ENCODE measurements at regions not wholly inside any gene's neighbourhood (a gene's known extent, or its start where the extent isn't known, plus 50 kb on each side); places are given as distances from the start of the nearest gene placed in this dataset.
"Not testable (repeated sequence)": the region's sequence is repeated elsewhere in the genome, so short reads cannot be mapped to it uniquely, and the experiment has no call there.

DNA sequence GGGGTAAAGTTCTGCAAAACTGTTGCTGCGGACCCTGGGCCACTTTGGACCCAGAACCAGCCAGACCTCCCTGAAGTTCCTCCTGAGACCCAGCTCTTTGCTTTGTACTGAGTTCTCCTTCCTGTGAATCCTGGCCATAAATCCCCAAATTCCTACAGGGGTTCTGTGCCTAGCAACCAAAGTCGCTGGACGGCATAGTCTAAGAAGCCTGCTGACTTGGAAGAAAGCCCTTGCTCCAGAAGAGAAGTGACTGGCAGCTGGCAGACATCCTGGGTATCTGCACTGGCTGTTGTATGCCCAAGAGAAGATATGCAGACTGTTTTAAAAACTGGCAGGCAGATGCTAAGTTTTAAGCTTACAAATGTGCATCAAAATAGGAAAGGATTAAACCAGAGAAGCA is 99.9 kb upstream of the SLC24A4 start:
- TF ChIP-seq, protein P1, sequence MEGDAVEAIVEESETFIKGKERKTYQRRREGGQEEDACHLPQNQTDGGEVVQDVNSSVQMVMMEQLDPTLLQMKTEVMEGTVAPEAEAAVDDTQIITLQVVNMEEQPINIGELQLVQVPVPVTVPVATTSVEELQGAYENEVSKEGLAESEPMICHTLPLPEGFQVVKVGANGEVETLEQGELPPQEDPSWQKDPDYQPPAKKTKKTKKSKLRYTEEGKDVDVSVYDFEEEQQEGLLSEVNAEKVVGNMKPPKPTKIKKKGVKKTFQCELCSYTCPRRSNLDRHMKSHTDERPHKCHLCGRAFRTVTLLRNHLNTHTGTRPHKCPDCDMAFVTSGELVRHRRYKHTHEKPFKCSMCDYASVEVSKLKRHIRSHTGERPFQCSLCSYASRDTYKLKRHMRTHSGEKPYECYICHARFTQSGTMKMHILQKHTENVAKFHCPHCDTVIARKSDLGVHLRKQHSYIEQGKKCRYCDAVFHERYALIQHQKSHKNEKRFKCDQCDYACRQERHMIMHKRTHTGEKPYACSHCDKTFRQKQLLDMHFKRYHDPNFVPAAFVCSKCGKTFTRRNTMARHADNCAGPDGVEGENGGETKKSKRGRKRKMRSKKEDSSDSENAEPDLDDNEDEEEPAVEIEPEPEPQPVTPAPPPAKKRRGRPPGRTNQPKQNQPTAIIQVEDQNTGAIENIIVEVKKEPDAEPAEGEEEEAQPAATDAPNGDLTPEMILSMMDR (conservative IDR thresholded peaks at IDR 0.05): no peak
- H3K9me3 Mint-ChIP-seq: no peaks in the 10 kb centered on the region
- no peaks in the 10 kb centered on the region for H3K36me3 Mint-ChIP-seq (ENCODE audit: low read depth)
- H3K4me1 ChIP-seq (ENCODE audit: control insufficient read depth, insufficient read depth, low read length): no peaks in the 10 kb centered on the region
- no peaks in the 10 kb centered on the region for H3K36me3 ChIP-seq (ENCODE audit: control insufficient read depth, insufficient read depth, low read length)
- H3K27me3 Mint-ChIP-seq (ENCODE audit: insufficient read depth): peaks cover 6% of the 10 kb centered on the region
- H3K4me3 ChIP-seq (ENCODE audit: low read length): no peak overlapping the region
- H3K27ac ChIP-seq (ENCODE audit: low read depth, low read length): peak overlapping the region; percentile 58
- H3K4me1 Mint-ChIP-seq: no peaks in the 10 kb centered on the region
- no peak overlapping the region for H3K4me3 Mint-ChIP-seq
- DNase-seq: no peak
- no peaks in the 10 kb centered on the region for H3K9me3 ChIP-seq (ENCODE audit: control insufficient read depth, low read length)
- no peak overlapping the region for H3K9ac ChIP-seq (ENCODE audit: extremely low read depth, low read length, poor library complexity, severe bottlenecking)
- 61 to 83% methylated on average over 3 of the region's 3 CpGs for WGBS, 2 experiments (ENCODE audit: insufficient coverage in 1 of 2, insufficient read length in 1 of 2)
- H3K27ac Mint-ChIP-seq: no peak overlapping the region
- peaks cover 8% of the 10 kb centered on the region for H3K27me3 ChIP-seq (ENCODE audit: control insufficient read depth, insufficient read depth, low read length, poor library complexity, severe bottlenecking)

DNA sequence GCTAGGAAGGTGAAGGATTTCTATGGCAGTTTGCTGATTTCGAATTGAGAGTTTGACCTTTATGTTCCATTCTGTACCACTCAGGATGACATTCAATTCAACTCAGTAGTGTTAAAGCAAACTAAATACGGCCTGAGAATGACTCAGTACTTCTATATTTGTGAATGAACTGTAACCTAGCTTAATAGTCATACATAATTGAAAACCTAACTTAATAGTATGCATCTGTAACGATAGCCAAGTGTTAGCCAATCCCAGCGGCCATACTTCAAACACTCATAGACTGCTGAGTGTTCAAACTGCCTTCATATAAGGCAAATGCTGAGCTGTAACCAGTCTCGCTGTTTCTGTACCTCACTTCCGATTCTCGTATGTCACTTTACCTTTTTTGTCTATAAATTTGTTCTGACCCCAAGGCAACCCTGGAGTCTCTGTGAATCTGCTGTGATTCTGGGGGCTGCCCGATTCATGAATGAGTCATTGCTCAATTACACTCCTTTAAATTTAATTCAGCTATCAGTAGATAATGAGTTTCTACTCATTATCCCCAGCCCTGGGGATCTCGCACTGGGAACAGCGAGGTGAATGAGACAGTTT is 98.5 kb upstream of the SLC24A4 start:
- H3K4me3 Mint-ChIP-seq: no peak overlapping the region
- H3K27ac ChIP-seq (ENCODE audit: low read depth, low read length): no peak overlapping the region
- H3K9me3 Mint-ChIP-seq: no peaks in the 10 kb centered on the region
- no peaks in the 10 kb centered on the region for H3K9me3 ChIP-seq (ENCODE audit: control insufficient read depth, low read length)
- peaks cover 8% of the 10 kb centered on the region for H3K27me3 ChIP-seq (ENCODE audit: control insufficient read depth, insufficient read depth, low read length, poor library complexity, severe bottlenecking)
- no peak for DNase-seq
- TF ChIP-seq, protein P1 (conservative IDR thresholded peaks at IDR 0.05): no peak
- no peaks in the 10 kb centered on the region for H3K4me1 ChIP-seq (ENCODE audit: control insufficient read depth, insufficient read depth, low read length)
- H3K36me3 ChIP-seq (ENCODE audit: control insufficient read depth, insufficient read depth, low read length): no peaks in the 10 kb centered on the region
- H3K9ac ChIP-seq (ENCODE audit: extremely low read depth, low read length, poor library complexity, severe bottlenecking): no peak overlapping the region
- H3K27ac Mint-ChIP-seq: no peak overlapping the region
- H3K36me3 Mint-ChIP-seq (ENCODE audit: low read depth): no peaks in the 10 kb centered on the region
- H3K4me1 Mint-ChIP-seq: no peaks in the 10 kb centered on the region
- no peak overlapping the region for H3K4me3 ChIP-seq (ENCODE audit: low read length)
- 88 to 94% methylated on average over 8 to 9 of the region's 10 CpGs for WGBS, 2 experiments (ENCODE audit: insufficient coverage in 1 of 2, insufficient read length in 1 of 2)
- peaks cover 12% of the 10 kb centered on the region for H3K27me3 Mint-ChIP-seq (ENCODE audit: insufficient read depth)

DNA sequence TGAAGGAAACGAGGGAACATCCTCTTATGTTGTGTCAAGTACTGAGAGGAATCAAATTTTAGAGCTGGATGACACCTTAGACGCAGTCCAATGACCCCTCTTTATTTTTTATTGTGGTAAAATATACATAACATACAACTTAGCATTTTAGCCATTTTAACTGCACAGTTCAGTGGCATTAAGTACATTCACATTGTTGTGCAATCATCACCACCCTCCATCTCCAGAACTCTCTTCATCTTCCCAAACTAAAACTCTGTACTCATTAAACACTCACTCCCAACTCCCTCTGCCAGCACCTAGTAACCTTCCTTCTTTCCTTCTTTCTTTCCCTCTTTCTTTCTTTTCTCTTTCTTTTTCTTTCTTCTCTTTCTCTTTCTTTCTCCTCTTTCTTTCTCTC is 97.2 kb upstream of the SLC24A4 start:
- TF ChIP-seq, protein P1 (conservative IDR thresholded peaks at IDR 0.05): no peak
- no peak for DNase-seq

DNA sequence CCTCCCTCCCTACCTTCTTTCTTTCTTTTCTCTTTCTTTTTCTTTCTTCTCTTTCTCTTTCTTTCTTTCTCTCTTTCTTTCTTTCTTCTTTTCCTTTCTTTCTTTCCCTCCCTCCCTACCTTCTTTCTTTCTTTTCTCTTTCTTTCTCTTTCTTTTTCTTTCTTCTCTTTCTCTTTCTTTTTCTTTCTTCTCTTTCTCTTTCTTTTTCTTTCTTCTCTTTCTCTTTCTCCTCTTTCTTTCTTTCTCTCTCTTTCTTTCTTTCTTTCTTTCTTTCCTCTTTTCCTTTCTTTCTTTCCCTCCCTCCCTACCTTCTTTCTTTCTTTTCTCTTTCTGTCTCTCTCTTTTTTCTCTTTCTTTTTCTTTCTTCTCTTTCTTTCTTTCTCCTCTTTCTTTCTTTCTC is 96.8 kb upstream of the SLC24A4 start:
- peaks cover 20% of the 10 kb centered on the region for H3K27me3 Mint-ChIP-seq (ENCODE audit: insufficient read depth)
- H3K27me3 ChIP-seq (ENCODE audit: control insufficient read depth, insufficient read depth, low read length, poor library complexity, severe bottlenecking); DNase-seq; H3K36me3 ChIP-seq (ENCODE audit: control insufficient read depth, insufficient read depth, low read length); H3K9ac ChIP-seq (ENCODE audit: extremely low read depth, low read length, poor library complexity, severe bottlenecking); H3K27ac Mint-ChIP-seq; H3K4me3 ChIP-seq (ENCODE audit: low read length); H3K27ac ChIP-seq (ENCODE audit: low read depth, low read length); H3K36me3 Mint-ChIP-seq (ENCODE audit: low read depth); H3K9me3 Mint-ChIP-seq; H3K4me3 Mint-ChIP-seq; H3K4me1 ChIP-seq (ENCODE audit: control insufficient read depth, insufficient read depth, low read length); H3K9me3 ChIP-seq (ENCODE audit: control insufficient read depth, low read length); H3K4me1 Mint-ChIP-seq: not testable (repeated sequence)

More for the DNA sequence above, 97.2 kb upstream of the SLC24A4 start:
- H3K4me3 Mint-ChIP-seq: no peak overlapping the region
- Histone ChIP-seq H3K36me3 (ENCODE audit: control insufficient read depth, insufficient read depth, low read length) (no peaks in the 10 kb centered on the region), H3K27ac (ENCODE audit: low read depth, low read length) (no peak overlapping the region), H3K4me1 (ENCODE audit: control insufficient read depth, insufficient read depth, low read length) (no peaks in the 10 kb centered on the region), H3K9ac (ENCODE audit: extremely low read depth, low read length, poor library complexity, severe bottlenecking) (no peak overlapping the region), H3K9me3 (ENCODE audit: control insufficient read depth, low read length) (no peaks in the 10 kb centered on the region), H3K4me3 (ENCODE audit: low read length) (no peak overlapping the region), H3K27me3 (ENCODE audit: control insufficient read depth, insufficient read depth, low read length, poor library complexity, severe bottlenecking) (peaks cover 8% of the 10 kb centered on the region)
- no peak overlapping the region for H3K27ac Mint-ChIP-seq
- H3K9me3 Mint-ChIP-seq: no peaks in the 10 kb centered on the region
- H3K36me3 Mint-ChIP-seq (ENCODE audit: low read depth): no peaks in the 10 kb centered on the region
- peaks cover 16% of the 10 kb centered on the region for H3K27me3 Mint-ChIP-seq (ENCODE audit: insufficient read depth)
- 60 to 75% methylated on average over 1 of the region's 2 CpGs for WGBS, 2 experiments (ENCODE audit: insufficient coverage in 1 of 2, insufficient read length in 1 of 2)
- no peaks in the 10 kb centered on the region for H3K4me1 Mint-ChIP-seq
